Glutamatergic neuron (in vitro differentiated cells): ENCODE measurements at regions not wholly inside any gene's neighbourhood (a gene's known extent, or its start where the extent isn't known, plus 50 kb on each side); places are given as distances from the start of the nearest gene placed in this dataset.
A peak's percentile ranks its signal among the peaks of the same experiment; 100 is the strongest.

ENCODE experiments used
- DNase-seq: peaks from one replicate; pipeline ENCODE4 v3.0.0; 2022
- H3K27ac Mint-ChIP-seq: one replicate; pipeline ENCODE4 v1.8.0; 2020; ENCODE audit warnings: mild to moderate bottlenecking, mixed read lengths, inconsistent platforms; ENCODE audit not compliant: unreplicated experiment
- H3K27me3 Mint-ChIP-seq: one replicate; pipeline ENCODE4 v1.8.0; 2020; ENCODE audit warnings: mild to moderate bottlenecking, moderate library complexity, mixed read lengths, inconsistent platforms; ENCODE audit not compliant: unreplicated experiment
- H3K36me3 Mint-ChIP-seq: one replicate; pipeline ENCODE4 v1.8.0; 2020; ENCODE audit warnings: mild to moderate bottlenecking, mixed read lengths, inconsistent platforms; ENCODE audit not compliant: unreplicated experiment
- H3K4me1 Mint-ChIP-seq: one replicate; pipeline ENCODE4 v1.8.0; 2020; ENCODE audit warnings: mild to moderate bottlenecking, low read depth, mixed read lengths, inconsistent platforms; ENCODE audit not compliant: unreplicated experiment
- H3K4me3 Mint-ChIP-seq: one replicate; pipeline ENCODE4 v1.8.0; 2020; ENCODE audit warnings: mild to moderate bottlenecking, mixed read lengths, inconsistent platforms; ENCODE audit not compliant: unreplicated experiment
- H3K9me3 Mint-ChIP-seq: one replicate; pipeline ENCODE4 v1.8.0; 2020; ENCODE audit warnings: mild to moderate bottlenecking, moderate library complexity, mixed read lengths, inconsistent platforms; ENCODE audit not compliant: unreplicated experiment
- CTCF ChIP-seq: fragments of 200-600 bp; sonication (generic); IDR thresholded peaks from one replicate; pipeline ENCODE4 v1.5.0; 2021; ENCODE audit not compliant: partially characterized antibody, unreplicated experiment

GRCh38 chr3:76021376-76021775 is 236.0 kb upstream of the ZNF717 start:
- H3K4me3 Mint-ChIP-seq, result no peak overlapping the region
- H3K36me3 Mint-ChIP-seq, result no peaks in the 10 kb centered on the region
- no peaks in the 10 kb centered on the region for H3K27me3 Mint-ChIP-seq

GRCh38 chr3:76024640-76025039 is 239.3 kb upstream of the ZNF717 start:
- H3K9me3 Mint-ChIP-seq, result no peaks in the 10 kb centered on the region
- no peaks in the 10 kb centered on the region for H3K36me3 Mint-ChIP-seq
- peak; percentile 53 for TF ChIP-seq CTCF
- H3K27ac Mint-ChIP-seq, result no peak overlapping the region
- no peaks in the 10 kb centered on the region for H3K27me3 Mint-ChIP-seq
- no peaks in the 10 kb centered on the region for H3K4me1 Mint-ChIP-seq
- H3K4me3 Mint-ChIP-seq, result no peak overlapping the region
- no peak for DNase-seq

More at GRCh38 chr3:76021376-76021775, 236.0 kb upstream of the ZNF717 start:
- no peaks in the 10 kb centered on the region for H3K9me3 Mint-ChIP-seq
- no peak overlapping the region for H3K27ac Mint-ChIP-seq
- no peak for DNase-seq
- TF ChIP-seq CTCF, result no peak
- H3K4me1 Mint-ChIP-seq, result no peaks in the 10 kb centered on the region

DNA sequence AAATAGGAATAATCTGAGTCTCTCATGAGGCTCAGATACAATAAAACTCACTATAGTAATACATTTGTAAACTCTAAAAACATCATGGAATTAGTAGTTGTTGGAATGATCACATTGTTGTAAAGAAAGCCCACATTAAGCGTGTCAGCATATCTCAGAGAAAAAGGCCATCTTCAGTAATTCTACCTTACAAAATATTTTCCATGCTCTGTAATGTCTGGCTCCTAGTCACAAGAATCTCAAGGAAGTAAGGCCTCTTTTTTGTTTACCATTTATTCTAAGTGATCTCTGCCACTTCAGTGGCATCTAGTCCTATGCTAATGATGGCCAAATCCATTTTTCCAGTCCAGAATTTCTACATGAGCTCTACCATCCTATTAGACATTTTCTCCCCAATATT is 240.2 kb upstream of the ZNF717 start:
- Mint-ChIP-seq H3K36me3 (no peaks in the 10 kb centered on the region), H3K4me1 (no peaks in the 10 kb centered on the region), H3K4me3 (no peak overlapping the region), H3K9me3 (no peaks in the 10 kb centered on the region), H3K27me3 (no peaks in the 10 kb centered on the region), H3K27ac (no peak overlapping the region)
- no peak for DNase-seq
- no peak for TF ChIP-seq CTCF

- Mint-ChIP-seq H3K4me1 (no peaks in the 10 kb centered on the region), H3K27ac (no peak overlapping the region), H3K36me3 (no peaks in the 10 kb centered on the region), H3K9me3 (peaks cover 4% of the 10 kb centered on the region), H3K27me3 (no peaks in the 10 kb centered on the region), H3K4me3 (no peak overlapping the region)
- DNase-seq, result no peak
- TF ChIP-seq CTCF, result no peak
These were observed 241.0 kb upstream of the ZNF717 start for GRCh38 chr3:76026379-76026778.

DNA sequence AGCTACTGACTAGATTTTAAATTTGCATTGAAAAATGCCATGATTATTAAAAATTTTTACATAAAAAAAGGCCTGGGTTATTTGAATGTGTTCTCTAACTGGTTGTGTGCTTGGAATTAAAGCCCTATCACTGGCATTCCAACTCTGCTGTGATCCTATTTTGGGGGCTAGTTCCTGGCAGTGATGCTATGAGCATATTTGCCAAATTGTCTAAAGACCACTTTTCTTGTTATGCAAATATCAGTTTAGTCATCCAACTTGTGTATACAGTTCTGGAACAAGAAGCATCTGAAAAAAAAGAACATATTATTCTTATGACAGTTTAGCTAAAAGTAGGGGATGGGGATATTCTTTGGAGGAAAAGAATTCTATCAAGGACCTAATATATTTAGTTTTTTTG is 243.4 kb upstream of the ZNF717 start:
- no peak for TF ChIP-seq CTCF
- Mint-ChIP-seq H3K27ac (no peak overlapping the region), H3K9me3 (peaks cover 4% of the 10 kb centered on the region), H3K4me1 (no peaks in the 10 kb centered on the region), H3K27me3 (no peaks in the 10 kb centered on the region), H3K36me3 (no peaks in the 10 kb centered on the region), H3K4me3 (no peak overlapping the region)
- no peak for DNase-seq
